Esophagus squamous epithelium (tissue), 5 donors: ENCODE measurements at regions not wholly inside any gene's neighbourhood (a gene's known extent, or its start where the extent isn't known, plus 50 kb on each side); places are given as distances from the start of the nearest gene placed in this dataset.

Experiments
- DNase-seq: peaks from one replicate; lab custom pipeline; 2025; lab: John Stamatoyannopoulos, UW
- H3K27ac ChIP-seq, 4 donors: fragments of 200-600 bp; sonication (generic); one replicate each; pipeline ENCODE4 v1.5.1; 2016 to 2019; ENCODE audit warnings: mild to moderate bottlenecking in 1 of 4
- H3K27me3 ChIP-seq, 4 donors: fragments of 200-600 bp; sonication (generic); 1 replicate in 3 of 4; 2 replicates in 1 of 4; pipeline versions ENCODE4 v1.5.1 to v1.6.0; 2017 to 2021; ENCODE audit warnings: antibody characterized with exemption in 1 of 4
- H3K36me3 ChIP-seq, 3 donors: fragments of 200-600 bp; sonication (generic); one replicate each; pipeline ENCODE4 v1.5.1; 2016 to 2019
- H3K4me1 ChIP-seq, 3 donors: fragments of 200-600 bp; sonication (generic); one replicate each; pipeline ENCODE4 v1.5.1; 2017 to 2019
- H3K4me3 ChIP-seq, 4 donors: fragments of 200-600 bp; sonication (generic); 1 replicate in 3 of 4; 2 replicates in 1 of 4; pipeline ENCODE4 v1.5.1; 2016 to 2019; ENCODE audit warnings: mild to moderate bottlenecking in 2 of 4, moderate library complexity in 1 of 4
- H3K9me3 ChIP-seq, 3 donors: fragments of 200-600 bp; sonication (generic); one replicate each; pipeline ENCODE4 v1.5.1; 2016 to 2019
- POLR2A ChIP-seq, 4 donors: fragments of 450-650 bp; IDR thresholded peaks; one replicate each; pipeline ENCODE4 v1.6.1; 2017; ENCODE audit warnings: antibody characterized with exemption in 4 of 4, mild to moderate bottlenecking in 4 of 4, moderate library complexity in 3 of 4
- WGBS, 2 donors: methylation state at CpG; one replicate each; pipeline ENCODE4 v1.1.5; 2018; 5-methylcytosine and 5-hydroxymethylcytosine counted together
- intact Hi-C: fragments of 100-400 bp; cut with DNase I; formaldehyde crosslinking; loops from one replicate; pipeline ENCODE4 v1.15.0; 2022
- TF ChIP-seq, protein P1 (sequence below), 6 experiments: fragments of 450-650 bp in 4 of 6; fragments of 200-600 bp in 2 of 6; sonication (generic) in 2 of 6; IDR thresholded peaks; one replicate each; pipeline ENCODE4 v1.5.1; 2016 to 2019; ENCODE audit warnings: antibody characterized with exemption in 6 of 6, mild to moderate bottlenecking in 4 of 6, moderate library complexity in 4 of 6
- donor health status: DM: yes; HTN: yes; CAD: no.

GRCh38 chr7:109939207-109939606, 1151.7 kb upstream of the LRRN3 start:
- WGBS, 2 donors = 23 to 25% methylated on average over 2 of the region's 2 CpGs
- intact Hi-C loops = no loop called here
- TF ChIP-seq, protein P1, sequence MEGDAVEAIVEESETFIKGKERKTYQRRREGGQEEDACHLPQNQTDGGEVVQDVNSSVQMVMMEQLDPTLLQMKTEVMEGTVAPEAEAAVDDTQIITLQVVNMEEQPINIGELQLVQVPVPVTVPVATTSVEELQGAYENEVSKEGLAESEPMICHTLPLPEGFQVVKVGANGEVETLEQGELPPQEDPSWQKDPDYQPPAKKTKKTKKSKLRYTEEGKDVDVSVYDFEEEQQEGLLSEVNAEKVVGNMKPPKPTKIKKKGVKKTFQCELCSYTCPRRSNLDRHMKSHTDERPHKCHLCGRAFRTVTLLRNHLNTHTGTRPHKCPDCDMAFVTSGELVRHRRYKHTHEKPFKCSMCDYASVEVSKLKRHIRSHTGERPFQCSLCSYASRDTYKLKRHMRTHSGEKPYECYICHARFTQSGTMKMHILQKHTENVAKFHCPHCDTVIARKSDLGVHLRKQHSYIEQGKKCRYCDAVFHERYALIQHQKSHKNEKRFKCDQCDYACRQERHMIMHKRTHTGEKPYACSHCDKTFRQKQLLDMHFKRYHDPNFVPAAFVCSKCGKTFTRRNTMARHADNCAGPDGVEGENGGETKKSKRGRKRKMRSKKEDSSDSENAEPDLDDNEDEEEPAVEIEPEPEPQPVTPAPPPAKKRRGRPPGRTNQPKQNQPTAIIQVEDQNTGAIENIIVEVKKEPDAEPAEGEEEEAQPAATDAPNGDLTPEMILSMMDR (IDR thresholded peaks at IDR 0.05) = no peak
- TF ChIP-seq POLR2A (IDR thresholded peaks at IDR 0.05) = no peak
- no peak for DNase-seq
- Histone ChIP-seq H3K36me3 (no peaks in the 10 kb centered on the region), H3K27me3 (no peaks in the 10 kb centered on the region), H3K27ac (no peak overlapping the region), H3K4me3 (no peak overlapping the region), H3K9me3 (no peaks in the 10 kb centered on the region), H3K4me1 (no peaks in the 10 kb centered on the region)

DNA sequence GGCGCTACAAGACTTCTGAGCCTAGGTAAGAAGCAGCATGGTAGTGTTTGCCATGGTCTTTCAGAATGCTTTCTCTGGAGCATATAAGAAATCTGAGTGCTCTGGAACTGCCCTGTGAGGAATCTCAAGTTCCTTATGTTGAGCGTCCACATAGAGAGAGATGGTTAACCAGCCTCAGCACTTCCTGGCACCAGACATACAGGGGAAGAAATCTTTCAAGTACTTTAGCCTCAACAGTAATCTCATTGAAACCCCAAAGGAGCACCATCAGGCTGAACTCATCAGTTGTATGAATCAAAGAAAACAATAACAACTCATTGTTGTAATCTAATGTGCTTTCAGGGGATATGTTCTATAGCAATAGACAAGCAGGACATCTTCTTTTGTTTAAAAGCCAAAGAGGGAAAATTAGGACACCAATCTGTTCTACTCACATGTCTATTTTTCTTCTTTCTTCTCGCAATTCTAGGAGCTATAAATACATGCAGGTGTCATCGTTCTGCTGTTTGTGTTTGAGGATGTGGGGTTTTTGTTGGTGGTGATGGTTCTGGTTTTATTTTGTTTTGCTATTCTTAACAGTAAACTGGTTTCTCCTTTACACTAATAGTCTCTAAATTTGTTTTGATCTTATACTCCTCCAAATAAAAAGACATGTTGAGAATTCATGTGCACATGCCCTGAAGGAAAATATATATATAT, 1145.0 kb upstream of the LRRN3 start:
- no peaks in the 10 kb centered on the region for H3K36me3 ChIP-seq
- H3K27ac ChIP-seq = no peak overlapping the region
- intact Hi-C loops = no loop called here
- no peaks in the 10 kb centered on the region for H3K27me3 ChIP-seq
- 71 to 78% methylated on average over 4 of the region's 4 CpGs for WGBS, 2 donors
- H3K4me1 ChIP-seq = no peaks in the 10 kb centered on the region
- H3K9me3 ChIP-seq = no peaks in the 10 kb centered on the region
- no peak overlapping the region for H3K4me3 ChIP-seq
- TF ChIP-seq, protein P1 (IDR thresholded peaks at IDR 0.05) = no peak
- no peak for TF ChIP-seq POLR2A (IDR thresholded peaks at IDR 0.05)
- DNase-seq = no peak

DNA sequence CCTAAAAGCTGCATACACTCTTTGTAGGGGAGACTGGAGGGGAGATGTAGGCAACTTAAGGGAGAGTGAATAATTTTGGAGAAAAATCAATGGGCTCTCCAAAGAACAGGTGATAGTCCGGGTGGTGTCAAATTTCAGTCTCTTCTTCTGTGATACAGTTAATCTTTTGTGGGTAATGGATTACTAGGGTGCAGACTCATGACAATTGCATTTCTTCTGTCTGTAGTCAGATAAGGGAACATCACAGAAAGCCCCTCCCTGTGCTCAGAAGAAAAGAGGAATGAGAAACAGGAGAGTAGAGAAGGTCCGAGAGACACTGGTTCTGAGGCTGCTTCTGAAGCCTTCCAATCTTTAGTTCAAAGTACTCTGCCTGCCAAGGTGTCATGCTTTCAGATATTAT, 1140.7 kb upstream of the LRRN3 start:
- no peak overlapping the region for H3K4me3 ChIP-seq
- no peaks in the 10 kb centered on the region for H3K4me1 ChIP-seq
- intact Hi-C loops = no loop called here
- 40 to 44% methylated on average over 2 of the region's 2 CpGs for WGBS, 2 donors
- no peaks in the 10 kb centered on the region for H3K36me3 ChIP-seq
- H3K27me3 ChIP-seq = no peaks in the 10 kb centered on the region
- DNase-seq = no peak
- TF ChIP-seq, protein P1 (IDR thresholded peaks at IDR 0.05) = no peak
- no peak for TF ChIP-seq POLR2A (IDR thresholded peaks at IDR 0.05)
- H3K9me3 ChIP-seq = no peaks in the 10 kb centered on the region
- H3K27ac ChIP-seq = no peak overlapping the region

DNA sequence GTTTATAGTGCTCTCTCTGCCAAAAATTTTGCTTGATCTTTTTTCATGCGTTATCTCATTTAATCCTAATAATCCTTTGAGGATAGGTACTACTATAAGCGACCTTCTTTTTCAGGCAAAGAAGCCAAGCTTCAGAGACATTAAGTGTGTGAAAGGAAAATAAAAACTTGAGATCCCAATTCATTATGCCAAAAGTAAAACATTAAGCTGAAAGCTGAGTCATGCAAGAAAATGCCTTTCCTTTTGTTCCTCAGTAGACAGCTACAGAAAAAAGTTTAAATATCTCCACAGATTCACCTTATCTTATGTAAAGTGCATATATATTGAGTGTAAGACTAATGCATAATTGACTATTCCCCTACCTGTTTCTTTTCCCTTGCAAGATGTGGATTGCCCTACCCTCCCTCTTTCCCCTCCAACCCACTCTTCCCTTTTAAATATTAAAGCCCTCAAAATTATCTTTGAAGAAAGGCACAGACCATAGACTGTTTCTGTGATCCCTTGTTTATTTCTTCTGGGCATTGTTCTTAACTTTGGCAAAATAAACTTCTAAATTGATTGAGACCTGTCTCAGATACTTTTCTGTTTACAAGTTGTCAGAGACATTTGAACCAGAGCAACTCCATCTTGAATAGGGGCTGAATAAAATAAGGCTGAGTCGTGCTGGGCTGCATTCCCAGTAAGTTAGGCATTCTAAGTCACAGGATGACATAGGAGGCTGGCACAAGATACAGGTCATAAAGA, 1139.9 kb upstream of the LRRN3 start:
- H3K4me1 ChIP-seq = no peaks in the 10 kb centered on the region
- H3K36me3 ChIP-seq = no peaks in the 10 kb centered on the region
- no peak for DNase-seq
- no peaks in the 10 kb centered on the region for H3K27me3 ChIP-seq
- TF ChIP-seq, protein P1 (IDR thresholded peaks at IDR 0.05) = no peak
- H3K9me3 ChIP-seq = no peaks in the 10 kb centered on the region
- intact Hi-C loops = no loop called here
- H3K27ac ChIP-seq = no peak overlapping the region
- 33 to 35% methylated on average over 3 of the region's 3 CpGs for WGBS, 2 donors
- no peak overlapping the region for H3K4me3 ChIP-seq

DNA sequence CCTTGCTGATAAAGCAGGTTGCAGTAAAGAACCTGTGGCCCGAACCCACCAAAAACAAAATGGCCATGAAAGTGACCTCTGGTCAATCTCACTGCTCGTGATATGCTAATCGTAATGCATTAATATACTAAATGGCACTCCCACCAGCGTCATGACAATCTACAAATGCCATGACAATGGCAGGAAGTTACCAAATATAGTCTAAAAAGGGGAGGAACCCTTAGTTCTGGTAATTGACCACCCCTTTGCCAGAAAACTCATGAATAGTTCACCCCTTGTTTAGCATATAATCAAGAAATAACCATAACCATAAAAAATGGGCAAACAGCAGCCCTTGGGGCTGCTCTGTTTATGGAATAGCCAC, 1139.4 kb upstream of the LRRN3 start:
- Histone ChIP-seq H3K27ac (no peak overlapping the region), H3K4me1 (no peaks in the 10 kb centered on the region), H3K4me3 (no peak overlapping the region), H3K9me3 (no peaks in the 10 kb centered on the region), H3K36me3 (no peaks in the 10 kb centered on the region), H3K27me3 (no peaks in the 10 kb centered on the region)
- intact Hi-C loops = no loop called here
- no peak for DNase-seq
- TF ChIP-seq, protein P1 (IDR thresholded peaks at IDR 0.05) = no peak
- no peak for TF ChIP-seq POLR2A (IDR thresholded peaks at IDR 0.05)
- 78 to 80% methylated on average over 4 of the region's 4 CpGs for WGBS, 2 donors
